ENCODE measurements at regions not wholly inside any gene's neighbourhood (a gene's known extent, or its start where the extent isn't known, plus 50 kb on each side); places are given as distances from the start of the nearest gene placed in this dataset.

DNA sequence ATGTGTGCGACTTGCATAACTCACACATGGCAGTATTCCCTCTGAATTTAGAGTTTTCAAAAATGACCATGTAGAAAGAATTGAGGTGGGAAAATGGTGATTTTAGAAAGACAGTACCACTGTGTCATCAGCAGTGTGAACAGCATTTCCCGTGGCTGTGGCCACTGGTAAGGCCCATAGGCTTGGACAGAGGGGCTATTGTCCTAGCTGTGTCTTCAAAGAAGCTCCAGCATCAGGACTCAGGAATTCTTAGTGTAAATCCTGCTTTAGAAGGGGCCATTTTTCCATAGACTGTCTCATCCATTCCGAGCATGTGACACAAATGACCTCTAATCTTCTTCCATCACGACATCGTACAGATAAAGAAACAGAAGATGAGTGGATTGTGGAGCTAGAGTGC, 119.3 kb upstream of the BACE2 start:
- TF ChIP-seq EZH2 (IDR thresholded peaks at IDR 0.05; ENCODE audit: insufficient read depth, poor library complexity, severe bottlenecking) (no peak), EZH2phosphoT487 (IDR thresholded peaks at IDR 0.05; ENCODE audit: insufficient read depth, low read depth) (no peak)

Measured in GM23248 (cell line).